OCI-LY1 (cell line): ENCODE measurements at regions not wholly inside any gene's neighbourhood (a gene's known extent, or its start where the extent isn't known, plus 50 kb on each side); places are given as distances from the start of the nearest gene placed in this dataset.

ENCODE experiments used
- H2AFZ ChIP-seq: fragments of 200-600 bp; sonication (generic), shearing (Covaris generic); 2 replicates; pipeline ENCODE4 v1.6.0; 2014; ENCODE audit warnings: antibody characterized with exemption, mild to moderate bottlenecking, low read length
- H3F3A ChIP-seq: fragments of 200-600 bp; sonication (generic), shearing (Covaris generic); 2 replicates; pipeline ENCODE4 v1.6.0; 2014; ENCODE audit warnings: mild to moderate bottlenecking, antibody characterized with exemption, low read length, moderate library complexity; ENCODE audit not compliant: insufficient read depth
- H3K27ac ChIP-seq: fragments of 200-600 bp; sonication (generic); 2 replicates; pipeline ENCODE4 v1.5.1; 2014; ENCODE audit warnings: low read length, mixed run types, mild to moderate bottlenecking, low read depth; ENCODE audit not compliant: poor library complexity, severe bottlenecking
- H3K27me3 ChIP-seq: fragments of 200-600 bp; sonication (generic); 2 replicates; pipeline ENCODE4 v1.6.0; 2014; ENCODE audit warnings: antibody characterized with exemption, mild to moderate bottlenecking, low read length, moderate library complexity; ENCODE audit not compliant: insufficient read depth
- H3K36me3 ChIP-seq: fragments of 200-600 bp; sonication (generic); 2 replicates; pipeline ENCODE4 v1.6.1; 2014; ENCODE audit warnings: mild to moderate bottlenecking, antibody characterized with exemption, low read length, moderate library complexity, mixed read lengths; ENCODE audit not compliant: insufficient read depth
- H3K4me1 ChIP-seq: fragments of 200-600 bp; sonication (generic); 2 replicates; pipeline ENCODE4 v1.5.1; 2014; ENCODE audit warnings: mild to moderate bottlenecking, low read length, moderate library complexity; ENCODE audit not compliant: insufficient read depth, severe bottlenecking
- H3K4me2 ChIP-seq: fragments of 200-600 bp; sonication (generic), shearing (Covaris generic); 2 replicates; pipeline ENCODE4 v1.6.1; 2014; ENCODE audit warnings: low read length
- H3K4me3 ChIP-seq: fragments of 200-600 bp; sonication (generic); 2 replicates; pipeline ENCODE4 v1.5.1; 2014; ENCODE audit warnings: low read length, low read depth, mild to moderate bottlenecking, mixed read lengths; ENCODE audit not compliant: poor library complexity, severe bottlenecking
- H3K79me2 ChIP-seq: fragments of 200-600 bp; shearing (Covaris generic); 2 replicates; pipeline ENCODE4 v1.6.1; 2016; ENCODE audit warnings: mixed run types, low read length, mixed read lengths; ENCODE audit not compliant: insufficient read depth
- H3K9ac ChIP-seq: fragments of 200-600 bp; sonication (generic), shearing (Covaris generic); 2 replicates; pipeline ENCODE4 v1.6.1; 2014; ENCODE audit warnings: mild to moderate bottlenecking, low read length, mixed read lengths
- H3K9me2 ChIP-seq: fragments of 200-600 bp; sonication (generic), shearing (Covaris generic); 2 replicates; pipeline ENCODE4 v1.6.1; 2014; ENCODE audit warnings: low read depth, mild to moderate bottlenecking, low read length, mixed read lengths
- H3K9me3 ChIP-seq: fragments of 200-600 bp; shearing (Covaris generic); 2 replicates; pipeline ENCODE4 v1.6.1; 2014; ENCODE audit warnings: low read length, mixed read lengths
- H4K20me1 ChIP-seq: fragments of 200-600 bp; sonication (generic), shearing (Covaris generic); 2 replicates; pipeline ENCODE4 v1.6.0; 2016; ENCODE audit warnings: mild to moderate bottlenecking, low read length; ENCODE audit not compliant: insufficient read depth
- EZH2 ChIP-seq: fragments of 200-600 bp; sonication (generic), shearing (Covaris generic); IDR thresholded peaks from 2 replicates; pipeline ENCODE4 v1.8.0; 2017; ENCODE audit warnings: borderline replicate concordance, mixed run types, mild to moderate bottlenecking, antibody characterized with exemption, low read length, moderate library complexity, mixed read lengths
- TF ChIP-seq, protein P1 (sequence below): fragments of 200-600 bp; sonication (generic), shearing (Covaris generic); IDR thresholded peaks from 2 replicates; pipeline ENCODE4 v1.5.1; 2017; ENCODE audit warnings: mild to moderate bottlenecking, antibody characterized with exemption, low read length, moderate library complexity, mixed read lengths

DNA sequence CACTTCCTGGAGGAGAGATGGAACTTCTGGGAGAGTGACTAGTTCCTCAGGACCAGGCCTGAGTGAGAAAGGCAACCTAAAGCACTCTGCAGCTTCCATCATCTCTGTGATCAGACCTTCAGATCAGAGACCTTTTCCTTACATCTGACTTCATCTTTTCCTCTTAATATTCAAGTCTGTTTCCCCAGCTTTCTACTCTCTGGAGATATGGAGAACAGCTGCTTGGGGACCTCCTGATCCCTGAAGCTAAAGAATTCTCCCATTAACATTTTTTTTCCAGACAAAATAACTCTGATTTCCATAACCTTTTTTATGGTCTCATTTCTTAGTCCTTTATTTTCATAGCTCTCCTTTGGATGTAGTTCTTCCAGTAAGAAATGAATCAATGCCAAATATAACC, 133.4 kb upstream of the FNDC3A start:
- no peaks in the 10 kb centered on the region for H3K9me2 ChIP-seq
- no peaks in the 10 kb centered on the region for H3K36me3 ChIP-seq
- H2AFZ ChIP-seq: no peak overlapping the region
- no peak overlapping the region for H3K9ac ChIP-seq
- TF ChIP-seq, protein P1, sequence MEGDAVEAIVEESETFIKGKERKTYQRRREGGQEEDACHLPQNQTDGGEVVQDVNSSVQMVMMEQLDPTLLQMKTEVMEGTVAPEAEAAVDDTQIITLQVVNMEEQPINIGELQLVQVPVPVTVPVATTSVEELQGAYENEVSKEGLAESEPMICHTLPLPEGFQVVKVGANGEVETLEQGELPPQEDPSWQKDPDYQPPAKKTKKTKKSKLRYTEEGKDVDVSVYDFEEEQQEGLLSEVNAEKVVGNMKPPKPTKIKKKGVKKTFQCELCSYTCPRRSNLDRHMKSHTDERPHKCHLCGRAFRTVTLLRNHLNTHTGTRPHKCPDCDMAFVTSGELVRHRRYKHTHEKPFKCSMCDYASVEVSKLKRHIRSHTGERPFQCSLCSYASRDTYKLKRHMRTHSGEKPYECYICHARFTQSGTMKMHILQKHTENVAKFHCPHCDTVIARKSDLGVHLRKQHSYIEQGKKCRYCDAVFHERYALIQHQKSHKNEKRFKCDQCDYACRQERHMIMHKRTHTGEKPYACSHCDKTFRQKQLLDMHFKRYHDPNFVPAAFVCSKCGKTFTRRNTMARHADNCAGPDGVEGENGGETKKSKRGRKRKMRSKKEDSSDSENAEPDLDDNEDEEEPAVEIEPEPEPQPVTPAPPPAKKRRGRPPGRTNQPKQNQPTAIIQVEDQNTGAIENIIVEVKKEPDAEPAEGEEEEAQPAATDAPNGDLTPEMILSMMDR: no peak
- no peak for TF ChIP-seq EZH2
- no peaks in the 10 kb centered on the region for H3F3A ChIP-seq
- H3K79me2 ChIP-seq: no peaks in the 10 kb centered on the region
- H3K4me2 ChIP-seq: no peak overlapping the region
- H3K27ac ChIP-seq: no peak overlapping the region
- no peaks in the 10 kb centered on the region for H3K4me1 ChIP-seq
- H3K9me3 ChIP-seq: no peaks in the 10 kb centered on the region
- H3K4me3 ChIP-seq: no peak overlapping the region
- H4K20me1 ChIP-seq: no peaks in the 10 kb centered on the region
- no peaks in the 10 kb centered on the region for H3K27me3 ChIP-seq

DNA sequence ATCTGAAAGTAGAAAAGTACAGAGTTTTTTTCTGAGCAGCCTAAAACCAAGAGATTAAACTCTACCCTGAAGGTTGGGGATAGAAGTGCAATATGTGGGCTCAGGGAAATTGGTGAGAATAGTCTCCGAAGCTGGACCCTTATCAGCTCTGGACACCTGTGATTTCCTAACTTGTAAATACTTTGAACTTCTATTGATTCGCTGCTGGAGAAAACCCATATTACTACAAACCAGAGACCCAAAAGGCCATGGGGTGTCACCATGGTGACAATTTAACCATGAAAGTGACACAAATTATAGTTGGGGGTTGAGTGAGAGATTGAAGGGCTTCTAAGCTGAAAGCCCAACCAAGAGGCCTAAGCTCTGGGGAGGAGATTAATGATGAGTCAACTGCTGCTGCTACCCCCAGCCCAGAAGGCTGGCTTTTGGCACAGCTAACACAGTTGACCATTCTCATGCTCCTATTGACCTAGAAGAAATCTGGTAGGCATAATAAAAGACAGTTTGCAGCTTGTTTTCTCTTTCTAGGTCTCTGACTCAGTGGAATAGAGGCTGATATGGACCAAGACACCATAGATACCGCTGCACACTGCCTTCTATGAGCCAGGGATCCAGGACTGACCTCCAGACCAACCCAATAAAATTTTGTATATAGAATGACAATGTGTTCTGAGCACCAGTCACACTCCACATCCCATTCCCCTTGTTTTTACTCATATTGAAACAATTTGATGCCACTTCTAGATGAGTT, 131.9 kb upstream of the FNDC3A start:
- Histone ChIP-seq H3K27me3 (no peaks in the 10 kb centered on the region), H2AFZ (no peak overlapping the region), H3K4me2 (no peak overlapping the region), H3F3A (no peaks in the 10 kb centered on the region), H4K20me1 (no peaks in the 10 kb centered on the region), H3K79me2 (no peaks in the 10 kb centered on the region), H3K4me3 (no peak overlapping the region), H3K9ac (no peak overlapping the region), H3K27ac (no peak overlapping the region), H3K4me1 (no peaks in the 10 kb centered on the region), H3K36me3 (no peaks in the 10 kb centered on the region), H3K9me2 (no peaks in the 10 kb centered on the region), H3K9me3 (no peaks in the 10 kb centered on the region)
- TF ChIP-seq, protein P1: no peak

DNA sequence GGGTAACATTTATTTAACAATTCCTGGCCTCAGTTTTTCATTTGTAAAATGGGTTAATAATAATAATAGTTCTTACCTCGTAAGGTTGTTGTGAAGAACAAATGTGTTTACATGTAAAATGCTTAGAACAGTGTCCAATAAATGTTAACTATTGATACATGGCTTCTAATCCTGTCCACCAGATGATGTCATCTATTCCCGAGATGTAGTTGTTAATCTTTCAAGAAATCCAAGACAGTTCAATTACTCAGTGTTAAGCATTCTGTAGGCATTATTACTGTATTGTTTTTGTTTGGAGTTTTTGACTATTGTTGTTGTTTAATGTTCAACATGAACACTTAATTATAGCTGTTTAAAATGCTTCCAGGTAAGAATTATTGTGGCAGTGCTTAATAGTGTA, 131.0 kb upstream of the FNDC3A start:
- Histone ChIP-seq H4K20me1 (no peaks in the 10 kb centered on the region), H3F3A (no peaks in the 10 kb centered on the region), H3K9me2 (no peaks in the 10 kb centered on the region), H3K9me3 (no peaks in the 10 kb centered on the region), H3K79me2 (no peaks in the 10 kb centered on the region), H3K4me2 (no peak overlapping the region), H3K27ac (no peak overlapping the region), H2AFZ (no peak overlapping the region), H3K4me3 (no peak overlapping the region), H3K36me3 (no peaks in the 10 kb centered on the region), H3K27me3 (no peaks in the 10 kb centered on the region), H3K9ac (no peak overlapping the region), H3K4me1 (no peaks in the 10 kb centered on the region)
- TF ChIP-seq EZH2: no peak
- TF ChIP-seq, protein P1: no peak
